Right hindlimb (tissue), 1 donor: ENCODE measurements at regions not wholly inside any gene's neighbourhood (a gene's known extent, or its start where the extent isn't known, plus 50 kb on each side); places are given as distances from the start of the nearest gene placed in this dataset.

Source experiments
- DNase-seq: peaks from one replicate; pipeline ENCODE4 v3.0.0-alpha.2; 2018

GRCh38 chr2:176683618-176684111, 414.4 kb downstream of the MTX2 start:
- DNase-seq, result no peak

- DNase-seq, result no peak
Measured at GRCh38 chr2:176685908-176686307, 416.7 kb downstream of the MTX2 start.

GRCh38 chr2:176686328-176686727, 417.1 kb downstream of the MTX2 start:
- DNase-seq, result no peak

- no peak for DNase-seq
Measured at GRCh38 chr2:176687342-176687741, 418.1 kb downstream of the MTX2 start.

GRCh38 chr2:176687944-176688343, 418.7 kb downstream of the MTX2 start:
- no peak for DNase-seq

- no peak for DNase-seq
Measured at GRCh38 chr2:176689711-176690110, 420.5 kb downstream of the MTX2 start.

GRCh38 chr2:176691471-176691870, 422.2 kb downstream of the MTX2 start:
- DNase-seq, result no peak

GRCh38 chr2:176692533-176692932, 423.3 kb downstream of the MTX2 start:
- DNase-seq, result no peak

GRCh38 chr2:176699098-176699497, 429.9 kb downstream of the MTX2 start:
- no peak for DNase-seq

GRCh38 chr2:176699644-176700043, 430.4 kb downstream of the MTX2 start:
- DNase-seq, result no peak

- DNase-seq, result no peak
Measured at GRCh38 chr2:176702131-176702530, 432.9 kb downstream of the MTX2 start.

- DNase-seq, result no peak
Measured at GRCh38 chr2:176704282-176704858, 435.1 kb downstream of the MTX2 start.

- peak; percentile 51 for DNase-seq
Measured at GRCh38 chr2:176709149-176709951, 440.1 kb downstream of the MTX2 start.

GRCh38 chr2:176709991-176710390, 440.7 kb downstream of the MTX2 start:
- no peak for DNase-seq

- DNase-seq, result no peak
Measured at GRCh38 chr2:176710657-176711186, 441.5 kb downstream of the MTX2 start.

GRCh38 chr2:176725873-176726645, 456.8 kb downstream of the MTX2 start:
- no peak for DNase-seq

GRCh38 chr2:176727696-176728095, 458.5 kb downstream of the MTX2 start:
- no peak for DNase-seq

GRCh38 chr2:176729706-176730569, 460.7 kb downstream of the MTX2 start:
- DNase-seq, result peak; percentile 68

GRCh38 chr2:176732780-176733179, 463.5 kb downstream of the MTX2 start:
- no peak for DNase-seq

GRCh38 chr2:176733698-176734430, 464.6 kb downstream of the MTX2 start:
- DNase-seq, result no peak

- DNase-seq, result no peak
Measured at GRCh38 chr2:176734868-176735267, 465.6 kb downstream of the MTX2 start.

GRCh38 chr2:176742271-176742670, 470.3 kb upstream of the HNRNPA3 start:
- no peak for DNase-seq
